ENCODE measurements at regions not wholly inside any gene's neighbourhood (a gene's known extent, or its start where the extent isn't known, plus 50 kb on each side); places are given as distances from the start of the nearest gene placed in this dataset.
"Not testable (repeated sequence)": the region's sequence is repeated elsewhere in the genome, so short reads cannot be mapped to it uniquely, and the experiment has no call there.

DNA sequence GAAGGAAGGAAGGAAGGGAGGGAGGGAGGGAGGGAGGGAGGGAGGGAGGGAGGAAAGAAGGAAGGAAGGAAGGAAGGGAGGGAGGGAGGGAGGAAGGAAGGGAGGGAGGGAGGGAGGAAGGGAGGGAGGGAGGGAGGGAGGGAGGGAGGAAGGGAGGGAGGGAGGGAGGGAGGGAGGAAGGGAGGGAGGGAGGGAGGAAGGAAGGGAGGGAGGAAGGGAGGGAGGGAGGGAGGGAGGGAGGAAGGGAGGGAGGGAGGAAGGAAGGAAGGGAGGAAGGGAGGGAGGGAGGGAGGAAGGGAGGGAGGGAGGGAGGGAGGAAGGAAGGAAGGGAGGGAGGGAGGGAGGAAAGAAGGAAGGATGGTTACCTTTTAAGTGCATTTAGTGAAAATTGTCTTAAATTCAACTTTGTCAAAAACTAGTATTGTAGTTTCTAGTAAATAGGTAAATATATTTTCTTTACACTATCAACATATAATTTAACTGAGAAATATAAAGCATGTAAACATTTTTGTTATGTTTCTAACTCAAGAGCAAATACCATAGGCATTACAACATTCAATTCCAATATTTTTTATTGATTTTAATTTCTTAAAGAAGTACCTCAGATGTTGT, 776.4 kb upstream of the ADGRL3 start:
- TF ChIP-seq GABPB1, TAF1, HDAC2 (CRISPR knock-in tag; IDR thresholded peaks at IDR 0.05): not testable (repeated sequence)
